SIG-M5 treated with dmso at 0.1 percent for 504 hours (cell line): ENCODE measurements at regions not wholly inside any gene's neighbourhood (a gene's known extent, or its start where the extent isn't known, plus 50 kb on each side); places are given as distances from the start of the nearest gene placed in this dataset.
"Not testable (repeated sequence)": the region's sequence is repeated elsewhere in the genome, so short reads cannot be mapped to it uniquely, and the experiment has no call there.

ENCODE experiments used
- DNase-seq: peaks from one replicate; lab custom pipeline; 2025; ENCODE audit not compliant: unreplicated experiment; lab: John Stamatoyannopoulos, UW

- DNase-seq, result peak; percentile 16
Observed at GRCh38 chr2:7867867-7868266, 814.0 kb upstream of the ID2 start.

DNA sequence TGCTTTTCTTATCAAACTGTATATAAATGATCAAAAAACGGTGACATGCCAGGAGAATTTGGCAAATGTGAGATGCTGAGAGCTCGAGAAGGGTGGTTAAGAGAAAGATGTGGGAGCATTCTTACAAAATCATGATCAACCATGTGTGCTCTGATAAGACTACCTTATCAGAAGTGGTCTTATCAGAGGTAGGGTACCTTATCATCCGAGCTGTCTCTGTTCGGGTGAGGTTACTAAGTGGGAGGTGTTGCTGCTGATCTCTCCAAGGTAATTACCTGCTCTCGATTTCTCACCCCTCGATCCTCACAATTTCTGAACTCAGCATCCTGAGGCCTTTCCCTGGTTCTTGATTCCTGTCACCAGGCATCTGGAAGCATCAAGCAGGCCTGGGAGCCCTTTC, 813.0 kb upstream of the ID2 start:
- DNase-seq, result no peak

- DNase-seq, result not testable (repeated sequence)
Observed at GRCh38 chr2:7876445-7876844, 805.4 kb upstream of the ID2 start.

GRCh38 chr2:7878266-7878665, 803.6 kb upstream of the ID2 start:
- DNase-seq, result not testable (repeated sequence)

- no peak for DNase-seq
Observed at GRCh38 chr2:7878786-7879482, 802.9 kb upstream of the ID2 start.

- DNase-seq, result no peak
Observed at GRCh38 chr2:7879483-7879835, 802.4 kb upstream of the ID2 start.

- no peak for DNase-seq
Observed at GRCh38 chr2:7880126-7880525, 801.7 kb upstream of the ID2 start.

GRCh38 chr2:7880566-7880965, 801.3 kb upstream of the ID2 start:
- DNase-seq, result no peak

DNA sequence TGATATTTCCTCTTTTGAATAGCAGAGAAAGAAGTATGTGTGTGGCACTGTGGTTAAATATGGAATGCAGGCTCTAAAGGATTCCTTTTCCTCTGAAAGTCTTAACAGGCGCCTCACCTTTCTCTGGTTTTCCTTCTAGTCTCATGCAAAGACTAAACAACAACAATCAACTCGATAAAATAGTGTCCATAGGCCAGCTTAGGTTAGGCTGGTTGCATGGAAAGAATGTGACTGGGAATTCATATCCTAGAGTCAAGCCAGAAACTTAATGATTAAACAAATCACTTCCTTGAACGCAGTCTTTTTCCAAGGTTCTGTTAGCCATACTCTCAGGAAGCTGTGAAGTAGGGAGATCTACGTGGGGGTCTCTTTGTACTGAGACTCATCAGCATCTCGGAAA, 800.8 kb upstream of the ID2 start:
- DNase-seq, result no peak

DNA sequence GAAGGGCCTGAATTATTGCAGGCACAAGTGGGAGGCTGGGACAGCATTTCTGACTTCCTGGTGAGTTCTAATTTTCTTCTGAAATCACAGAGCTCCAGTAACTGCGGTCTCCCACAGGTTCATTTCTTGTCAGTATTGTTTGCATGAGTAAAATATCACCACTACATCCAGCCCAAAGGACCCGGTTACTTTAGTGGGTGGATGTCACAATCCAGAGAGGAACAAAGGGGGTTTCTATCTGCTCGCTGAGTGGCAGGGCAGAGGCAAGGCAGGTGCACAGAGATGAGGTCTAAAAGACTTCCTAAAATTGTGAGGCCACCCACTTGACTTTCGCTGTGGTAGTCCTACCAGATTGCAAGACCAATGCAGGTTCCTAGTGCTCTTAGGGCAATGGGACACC, 800.4 kb upstream of the ID2 start:
- no peak for DNase-seq

DNA sequence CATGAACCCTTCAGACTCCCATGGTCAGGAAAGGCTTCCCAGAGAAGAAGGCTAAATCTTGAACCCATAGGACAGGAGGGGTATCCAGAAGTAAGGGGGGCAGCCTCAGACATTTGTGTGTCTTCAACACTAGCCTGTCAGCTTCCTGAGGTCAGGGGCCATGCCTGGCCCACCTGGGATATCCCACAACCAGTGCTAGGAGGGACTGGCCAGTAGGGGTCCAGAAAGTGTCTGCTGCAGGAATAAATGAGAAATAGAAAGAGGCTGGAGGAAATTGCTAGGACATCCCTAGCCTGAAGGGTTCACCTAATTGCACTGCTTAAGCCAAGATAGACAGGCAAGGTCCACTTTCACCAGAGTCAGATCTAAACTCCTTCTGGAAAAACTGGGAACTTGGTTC, 799.6 kb upstream of the ID2 start:
- DNase-seq, result no peak

DNA sequence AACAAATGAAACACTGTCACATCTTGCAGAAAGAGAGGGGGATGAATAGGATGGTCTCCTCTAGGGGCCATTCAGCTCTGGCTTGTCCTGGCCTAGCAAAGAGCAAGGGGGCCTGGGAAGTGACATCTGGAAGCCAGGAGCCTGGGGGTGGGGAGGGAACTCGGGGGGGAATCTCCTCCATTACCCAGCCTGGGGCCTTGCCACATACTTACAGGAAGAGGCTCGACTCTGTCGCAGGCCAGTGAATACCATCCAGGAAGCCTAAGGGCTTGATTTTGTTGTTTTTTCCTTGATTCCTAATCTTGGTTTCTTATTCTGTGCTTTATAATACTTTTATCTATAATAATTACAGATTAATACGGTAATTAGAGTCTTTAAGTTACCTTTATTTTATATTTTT, 797.5 kb upstream of the ID2 start:
- DNase-seq, result no peak

DNA sequence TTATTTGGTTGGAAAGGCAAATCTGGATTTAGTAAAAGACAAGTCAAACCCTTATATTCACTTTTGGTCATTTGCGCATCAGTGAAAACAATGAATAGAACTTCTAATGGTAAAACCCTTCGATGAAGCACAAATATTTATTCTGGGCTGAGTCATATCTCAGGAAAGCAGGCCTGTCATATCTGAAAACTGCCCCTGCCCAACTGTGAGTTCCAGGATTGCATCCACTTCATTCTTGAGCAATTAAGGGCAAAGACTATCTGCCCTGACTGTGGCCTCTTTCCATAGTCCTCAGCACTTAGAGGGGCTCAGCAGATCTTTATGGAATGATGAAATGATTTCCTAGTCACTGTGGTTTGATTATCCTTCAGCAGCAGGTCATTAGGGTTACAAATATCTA, 795.2 kb upstream of the ID2 start:
- DNase-seq, result no peak

DNA sequence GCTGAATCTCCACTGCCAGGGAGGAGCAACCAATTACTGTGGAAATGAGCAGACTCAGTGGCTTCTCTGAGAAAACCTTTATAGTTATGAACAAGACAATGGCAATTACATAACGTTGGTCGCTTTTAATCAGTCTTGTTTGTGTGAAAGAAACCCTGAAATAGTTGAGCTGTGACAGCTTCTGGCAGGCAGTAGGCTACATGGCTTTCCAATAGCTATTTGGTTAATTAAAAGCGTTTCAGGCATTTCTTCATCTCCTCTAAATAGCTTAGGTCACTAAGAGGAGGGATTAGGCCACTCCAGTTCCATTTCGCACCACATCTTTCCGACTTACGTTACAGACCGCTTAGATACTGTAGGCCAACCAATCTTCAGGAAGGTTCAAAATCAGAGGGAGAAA, 794.4 kb upstream of the ID2 start:
- DNase-seq, result no peak

DNA sequence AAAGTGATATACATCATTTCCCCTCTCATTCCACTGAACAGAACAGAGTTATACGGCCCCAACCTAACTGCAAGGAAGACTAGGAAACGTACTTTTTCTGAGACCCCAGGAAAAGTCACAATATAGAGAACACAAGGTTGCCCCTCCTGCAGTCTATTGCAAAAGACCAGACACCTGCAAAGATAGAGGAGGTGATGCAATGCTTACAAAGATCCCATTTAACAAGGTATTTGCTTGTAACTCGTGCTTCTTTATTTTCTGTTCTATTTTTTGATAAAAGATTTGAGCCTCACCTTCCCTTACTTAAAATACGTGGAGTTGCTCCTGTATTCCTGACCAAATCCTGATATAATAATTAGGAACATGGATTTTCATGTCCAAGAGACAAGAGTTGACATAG, 793.0 kb upstream of the ID2 start:
- no peak for DNase-seq

- DNase-seq, result no peak
Observed at GRCh38 chr2:7891312-7891711, 790.5 kb upstream of the ID2 start.

GRCh38 chr2:7895289-7895688, 786.6 kb upstream of the ID2 start:
- DNase-seq, result no peak

DNA sequence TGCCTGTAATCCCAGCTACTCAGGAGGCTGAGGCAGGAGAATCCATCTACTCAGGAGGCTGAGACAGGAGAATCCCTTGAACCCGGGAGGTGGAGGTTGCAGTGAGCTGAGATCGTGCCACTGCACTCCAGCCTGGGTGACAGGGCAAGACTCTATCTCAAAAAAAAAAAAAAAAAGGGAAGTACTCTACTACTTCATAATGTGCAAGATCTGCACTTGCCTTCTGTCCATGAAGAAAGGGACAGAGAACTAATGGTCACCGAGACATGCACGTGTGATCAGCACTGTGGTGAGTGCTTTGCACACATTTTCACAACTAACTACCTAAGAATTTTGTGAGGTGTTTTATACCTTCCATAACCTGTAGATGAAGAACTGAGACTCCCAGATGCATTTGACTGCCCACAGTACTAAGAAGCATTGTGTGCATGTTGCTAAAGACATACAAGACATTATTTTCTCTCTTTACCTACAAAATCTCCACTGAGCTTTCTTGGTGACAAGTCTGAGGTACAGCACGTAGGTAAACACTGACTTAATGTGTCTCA, 784.8 kb upstream of the ID2 start:
- DNase-seq, result no peak

DNA sequence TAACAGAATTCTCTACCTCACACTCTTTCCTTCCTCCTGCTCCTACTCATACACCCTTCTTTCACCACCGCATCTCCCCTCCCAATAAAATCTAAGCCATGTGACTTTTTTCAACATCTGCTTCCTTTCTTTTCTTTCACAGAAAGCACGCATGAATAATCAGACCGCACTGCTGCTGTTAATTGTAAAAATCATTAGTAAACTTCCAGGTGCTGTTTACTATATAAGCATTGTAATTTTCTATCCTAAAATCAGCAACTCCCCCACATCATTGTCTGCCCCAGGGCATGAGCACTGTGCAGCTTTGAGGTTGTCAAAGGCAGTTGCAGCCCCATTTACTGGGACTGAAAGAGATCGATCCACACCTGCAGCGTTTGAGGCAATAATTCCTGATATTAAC, 782.6 kb upstream of the ID2 start:
- DNase-seq, result no peak

- no peak for DNase-seq
Observed at GRCh38 chr2:7899923-7900322, 781.9 kb upstream of the ID2 start.

- DNase-seq, result no peak
Observed at GRCh38 chr2:7900593-7900992, 781.3 kb upstream of the ID2 start.

DNA sequence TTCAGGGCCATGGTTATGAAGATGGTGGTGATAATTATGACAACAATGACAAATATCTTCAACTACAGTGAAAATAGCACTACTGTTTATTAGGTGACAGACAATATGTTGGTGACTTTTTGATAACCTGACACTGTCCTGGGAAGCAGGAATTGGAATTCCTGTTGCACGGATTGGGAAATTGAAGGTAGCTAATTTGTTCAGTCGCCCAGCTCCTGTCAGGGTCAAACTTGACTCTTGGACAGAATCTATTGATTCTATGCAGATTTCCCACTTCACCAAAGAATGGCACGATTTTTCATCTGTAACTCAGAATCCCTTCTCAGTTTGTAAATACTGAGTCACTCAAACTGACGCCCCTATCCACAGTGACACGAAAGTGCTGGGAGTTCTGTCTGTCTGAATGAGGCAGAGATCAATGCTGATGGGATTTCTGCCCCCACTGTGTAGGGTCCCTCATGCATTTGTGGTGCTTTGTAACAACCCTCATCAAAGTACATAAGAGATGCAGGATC, 779.5 kb upstream of the ID2 start:
- DNase-seq, result no peak

GRCh38 chr2:7904319-7904718, 777.5 kb upstream of the ID2 start:
- no peak for DNase-seq
